AML-193 (cell line): ENCODE measurements at regions not wholly inside any gene's neighbourhood (a gene's known extent, or its start where the extent isn't known, plus 50 kb on each side); places are given as distances from the start of the nearest gene placed in this dataset.

Source experiments
- DNase-seq, 2 experiments: peaks; one replicate each; lab custom pipeline; 2025; lab: John Stamatoyannopoulos, UW

DNA sequence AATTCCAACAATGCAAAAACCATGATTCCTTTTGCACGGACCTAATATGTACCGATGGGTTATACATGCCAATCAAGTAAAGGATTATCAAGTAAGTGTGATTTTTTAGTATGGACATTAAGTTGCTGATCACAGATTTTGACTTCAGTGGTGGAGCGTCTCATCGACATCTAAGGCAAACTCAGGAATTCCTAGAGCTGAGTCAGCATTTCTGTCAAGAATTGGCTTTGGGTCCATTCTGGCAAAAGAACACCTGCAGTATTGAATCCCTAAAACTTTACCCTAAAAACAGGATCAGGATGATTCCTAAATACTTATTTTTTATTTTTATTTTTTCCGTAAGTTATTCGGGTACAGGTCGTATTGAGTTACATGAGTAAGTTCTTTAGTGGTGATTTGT is 83.6 kb downstream of the HPGD start:
- no peak for DNase-seq

- DNase-seq, result no peak
These were observed 84.5 kb downstream of the HPGD start for GRCh38 chr4:174437749-174438148.

DNA sequence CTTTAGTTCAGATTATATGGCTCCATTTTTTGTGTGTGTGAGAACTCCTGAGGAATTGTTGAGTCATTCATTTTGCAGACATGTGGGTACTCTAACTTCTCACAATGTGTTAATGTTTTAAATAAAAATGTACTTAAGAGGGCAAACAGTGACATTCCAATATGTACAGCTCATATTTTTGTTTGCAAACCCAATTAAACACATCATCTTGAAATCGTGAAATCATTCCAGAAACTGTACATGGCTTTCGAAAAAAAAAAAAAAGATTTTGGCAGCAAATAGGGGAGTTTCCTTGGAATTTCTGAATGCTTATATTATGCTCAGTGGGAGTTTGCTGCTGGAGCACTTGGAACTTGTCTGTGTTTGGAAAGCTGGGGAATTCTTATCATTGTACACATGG is 85.0 kb downstream of the HPGD start:
- no peak for DNase-seq

GRCh38 chr4:174436377-174436776 is 85.9 kb downstream of the HPGD start:
- no peak for DNase-seq

DNA sequence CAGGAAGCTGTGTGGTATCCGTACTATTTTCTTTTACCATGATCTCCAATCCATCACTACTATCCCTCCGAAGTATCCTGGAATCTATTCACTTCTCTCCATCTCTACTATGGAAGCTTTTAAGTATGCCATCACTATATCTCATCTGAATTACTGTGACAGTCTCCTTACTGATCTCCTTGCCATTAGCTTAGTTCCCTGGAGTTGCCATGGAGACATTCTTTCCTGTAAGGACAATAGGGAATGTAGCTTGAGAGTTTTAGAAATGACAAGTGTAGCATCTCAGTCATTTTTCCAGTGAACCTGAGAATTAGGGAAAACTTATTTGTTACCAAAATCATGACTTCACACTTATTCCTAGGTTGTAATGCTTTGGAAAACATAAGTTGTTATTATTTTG is 86.3 kb downstream of the HPGD start:
- no peak for DNase-seq

GRCh38 chr4:174434455-174434854 is 87.8 kb downstream of the HPGD start:
- DNase-seq, result no peak

DNA sequence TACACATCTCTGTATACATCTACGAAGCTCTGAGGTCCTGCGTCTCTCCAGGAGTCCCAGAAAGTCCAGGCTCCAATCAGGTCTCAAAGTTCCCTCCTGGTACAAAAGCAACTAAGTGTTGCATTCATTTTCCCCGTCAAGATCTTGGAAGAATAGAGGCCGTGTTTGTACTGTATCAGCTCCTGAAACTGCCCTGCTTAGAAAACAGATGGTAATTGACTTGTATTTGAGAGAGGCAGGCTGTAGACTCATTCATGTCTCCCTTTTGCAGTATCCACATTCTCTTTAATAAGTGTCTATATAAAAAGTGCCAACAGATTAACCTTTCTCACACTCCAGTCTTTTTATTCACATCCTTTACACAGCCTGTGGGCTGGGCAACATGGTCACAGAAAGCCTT is 91.7 kb downstream of the HPGD start:
- no peak for DNase-seq

- no peak for DNase-seq
These were observed 92.4 kb downstream of the HPGD start for GRCh38 chr4:174429701-174430410.

GRCh38 chr4:174427571-174428140 is 94.6 kb downstream of the HPGD start:
- DNase-seq, result peak; percentile 33 to 34

GRCh38 chr4:174425669-174426068 is 96.6 kb downstream of the HPGD start:
- DNase-seq, result no peak

- peak; percentile 37 to 54 for DNase-seq
These were observed 98.9 kb downstream of the HPGD start for GRCh38 chr4:174423257-174423944.

DNA sequence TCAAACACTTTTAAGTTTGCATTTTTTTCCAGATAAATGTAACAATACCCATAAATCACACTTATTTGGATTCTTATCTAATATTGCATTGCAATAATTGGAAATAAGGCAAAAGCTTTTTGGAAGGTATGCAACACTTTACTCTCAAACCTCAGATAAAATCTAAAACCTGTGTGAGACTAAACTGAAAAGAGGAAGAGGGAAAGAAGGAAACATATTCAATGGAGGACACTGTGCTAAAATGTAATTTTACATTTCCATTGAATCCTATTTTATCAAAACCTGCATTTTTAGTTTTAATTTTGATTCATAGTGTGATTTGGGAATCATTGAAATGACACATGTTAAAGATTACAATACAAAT is 99.4 kb downstream of the HPGD start:
- DNase-seq, result peak; percentile 37 to 54

GRCh38 chr4:174420316-174420715 is 102.0 kb downstream of the HPGD start:
- no peak for DNase-seq

- no peak for DNase-seq
These were observed 103.6 kb downstream of the HPGD start for GRCh38 chr4:174418640-174419212.

GRCh38 chr4:174408841-174409552 is 113.3 kb downstream of the HPGD start:
- no peak for DNase-seq

GRCh38 chr4:174406383-174406782 is 115.9 kb downstream of the HPGD start:
- DNase-seq, result no peak

DNA sequence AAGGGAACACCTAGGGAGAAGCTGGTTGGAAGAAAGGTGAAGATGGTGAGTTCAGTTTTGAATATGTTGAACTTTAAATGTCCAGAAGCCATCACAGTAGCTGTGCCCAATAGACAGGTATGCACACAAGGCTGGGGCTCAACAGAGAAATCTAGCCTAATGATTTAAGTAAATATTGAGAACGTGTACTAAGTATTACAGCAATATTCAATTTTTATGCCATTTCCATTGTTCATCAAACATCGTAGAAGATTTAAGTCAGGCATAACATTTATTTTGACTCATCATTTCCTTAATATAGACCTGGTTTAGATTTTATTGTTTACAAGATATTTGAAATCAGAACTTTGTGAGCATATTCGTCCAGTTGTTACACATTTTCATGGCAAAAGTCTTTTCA is 116.4 kb downstream of the HPGD start:
- DNase-seq, result no peak

GRCh38 chr4:174404677-174405076 is 117.6 kb downstream of the HPGD start:
- DNase-seq, result no peak

- no peak for DNase-seq
These were observed 119.1 kb downstream of the HPGD start for GRCh38 chr4:174403177-174403543.

DNA sequence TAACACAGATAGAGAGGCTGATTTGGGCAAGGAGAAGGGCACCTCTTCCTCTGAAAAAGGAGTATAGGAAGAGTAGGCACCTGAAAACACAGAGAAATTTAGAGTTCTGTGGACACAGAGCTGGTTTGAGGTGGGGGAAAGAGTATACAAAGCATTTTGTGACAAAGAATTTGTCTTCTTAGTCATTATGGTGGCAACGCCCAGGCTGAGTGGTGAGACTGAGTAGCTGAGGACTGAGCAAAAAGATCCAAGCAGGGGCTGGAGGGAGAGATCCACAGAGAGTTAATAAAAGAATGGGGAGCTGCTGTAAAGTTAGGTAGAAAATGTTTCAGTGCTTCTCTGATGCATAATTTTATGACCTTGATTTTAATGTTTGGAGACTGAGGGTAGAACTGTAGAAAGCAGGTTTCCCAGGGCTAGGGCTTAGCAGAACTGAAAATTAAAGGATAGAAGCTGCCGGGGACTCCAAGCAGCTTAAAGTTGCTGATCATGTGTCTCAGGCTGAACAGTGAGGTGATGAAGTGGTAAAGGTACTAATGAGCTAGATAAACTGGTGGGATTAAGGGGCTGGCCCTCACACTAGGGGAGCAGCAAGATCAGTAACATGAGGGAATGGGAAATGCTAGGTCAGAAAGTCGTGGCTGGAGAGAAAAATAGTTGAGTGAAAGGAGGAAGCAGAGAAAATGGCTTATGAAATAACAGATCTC is 118.9 kb downstream of the CEP44 start:
- no peak for DNase-seq

GRCh38 chr4:174401471-174402130 is 117.9 kb downstream of the CEP44 start:
- no peak for DNase-seq
